ENCODE measurements at regions not wholly inside any gene's neighbourhood (a gene's known extent, or its start where the extent isn't known, plus 50 kb on each side); places are given as distances from the start of the nearest gene placed in this dataset.

- no peak for DNase-seq
- no peak overlapping the region for H3K4me3 ChIP-seq (ENCODE audit: low read depth, low read length)
- H3K27ac ChIP-seq = no peak overlapping the region
- H3K36me3 ChIP-seq = no peaks in the 10 kb centered on the region
- H3K9me3 ChIP-seq (ENCODE audit: severe bottlenecking) = peaks cover under 1% of the 10 kb centered on the region
- H3K27me3 ChIP-seq (ENCODE audit: insufficient read depth, low read depth, severe bottlenecking) = no peaks in the 10 kb centered on the region
- TF ChIP-seq CTCF (IDR thresholded peaks at IDR 0.05; ENCODE audit: low read depth, low read length) = no peak
Measured at GRCh38 chr2:5538313-5538712, 153.9 kb upstream of the SOX11 start.

- no peak overlapping the region for H3K4me3 ChIP-seq (ENCODE audit: low read depth, low read length)
- no peaks in the 10 kb centered on the region for H3K27me3 ChIP-seq (ENCODE audit: insufficient read depth, low read depth, severe bottlenecking)
- no peak for DNase-seq
- H3K9me3 ChIP-seq (ENCODE audit: severe bottlenecking) = peaks cover 5% of the 10 kb centered on the region
- H3K36me3 ChIP-seq = no peaks in the 10 kb centered on the region
- no peak for TF ChIP-seq CTCF (IDR thresholded peaks at IDR 0.05; ENCODE audit: low read depth, low read length)
- H3K27ac ChIP-seq = no peak overlapping the region
Measured at GRCh38 chr2:5538772-5539171, 153.4 kb upstream of the SOX11 start.

GRCh38 chr2:5539282-5540165, 152.7 kb upstream of the SOX11 start:
- peaks cover 12% of the 10 kb centered on the region for H3K9me3 ChIP-seq (ENCODE audit: severe bottlenecking)
- no peak for DNase-seq
- H3K27me3 ChIP-seq (ENCODE audit: insufficient read depth, low read depth, severe bottlenecking) = no peaks in the 10 kb centered on the region
- no peak for TF ChIP-seq CTCF (IDR thresholded peaks at IDR 0.05; ENCODE audit: low read depth, low read length)
- no peak overlapping the region for H3K4me3 ChIP-seq (ENCODE audit: low read depth, low read length)
- no peak overlapping the region for H3K27ac ChIP-seq
- no peaks in the 10 kb centered on the region for H3K36me3 ChIP-seq

- no peak for DNase-seq
Measured at GRCh38 chr2:5540856-5541255, 151.3 kb upstream of the SOX11 start.

GRCh38 chr2:5544205-5544786, 147.9 kb upstream of the SOX11 start:
- no peak for DNase-seq
- H3K27me3 ChIP-seq (ENCODE audit: insufficient read depth, low read depth, severe bottlenecking) = no peaks in the 10 kb centered on the region
- no peaks in the 10 kb centered on the region for H3K36me3 ChIP-seq
- TF ChIP-seq CTCF (IDR thresholded peaks at IDR 0.05; ENCODE audit: low read depth, low read length) = no peak
- peaks cover 18% of the 10 kb centered on the region for H3K9me3 ChIP-seq (ENCODE audit: severe bottlenecking)
- H3K4me3 ChIP-seq (ENCODE audit: low read depth, low read length) = no peak overlapping the region
- no peak overlapping the region for H3K27ac ChIP-seq

More at GRCh38 chr2:5540856-5541255, 151.3 kb upstream of the SOX11 start:
- Histone ChIP-seq H3K36me3 (no peaks in the 10 kb centered on the region), H3K9me3 (ENCODE audit: severe bottlenecking) (peaks cover 18% of the 10 kb centered on the region), H3K27ac (no peak overlapping the region), H3K27me3 (ENCODE audit: insufficient read depth, low read depth, severe bottlenecking) (no peaks in the 10 kb centered on the region), H3K4me3 (ENCODE audit: low read depth, low read length) (no peak overlapping the region)
- no peak for TF ChIP-seq CTCF (IDR thresholded peaks at IDR 0.05; ENCODE audit: low read depth, low read length)

All from WERI-Rb-1 (cell line).